HG02938 (cell line): ENCODE measurements at regions not wholly inside any gene's neighbourhood (a gene's known extent, or its start where the extent isn't known, plus 50 kb on each side); places are given as distances from the start of the nearest gene placed in this dataset.
"Not testable (repeated sequence)": the region's sequence is repeated elsewhere in the genome, so short reads cannot be mapped to it uniquely, and the experiment has no call there.

ENCODE experiments used
- ATAC-seq: cut with Tn5 transposase; IDR thresholded peaks from one replicate; pipeline ENCODE4 v1.9.1; 2021; ENCODE audit warnings: mild to moderate bottlenecking, moderate library complexity; ENCODE audit not compliant: unreplicated experiment

DNA sequence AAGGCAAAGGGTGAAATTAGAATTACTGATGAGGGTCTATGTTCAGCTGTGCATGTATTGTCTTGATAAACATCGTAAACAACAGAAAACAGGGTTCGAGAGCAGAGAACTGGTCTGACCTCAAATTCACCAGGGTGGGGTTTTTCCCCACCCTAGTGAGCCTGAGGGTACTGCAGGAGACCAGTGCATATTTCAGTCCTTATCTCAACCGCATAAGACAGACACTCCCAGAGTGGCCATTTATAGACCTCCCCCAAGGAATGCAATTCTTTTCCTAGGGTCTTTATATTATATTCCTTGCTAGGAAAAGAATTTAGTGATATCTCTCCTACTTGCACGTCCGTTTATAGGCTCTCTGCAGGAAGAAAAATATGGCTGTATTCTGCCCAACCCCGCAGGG is 257.0 kb upstream of the OSR1 start:
- not testable (repeated sequence) for ATAC-seq

DNA sequence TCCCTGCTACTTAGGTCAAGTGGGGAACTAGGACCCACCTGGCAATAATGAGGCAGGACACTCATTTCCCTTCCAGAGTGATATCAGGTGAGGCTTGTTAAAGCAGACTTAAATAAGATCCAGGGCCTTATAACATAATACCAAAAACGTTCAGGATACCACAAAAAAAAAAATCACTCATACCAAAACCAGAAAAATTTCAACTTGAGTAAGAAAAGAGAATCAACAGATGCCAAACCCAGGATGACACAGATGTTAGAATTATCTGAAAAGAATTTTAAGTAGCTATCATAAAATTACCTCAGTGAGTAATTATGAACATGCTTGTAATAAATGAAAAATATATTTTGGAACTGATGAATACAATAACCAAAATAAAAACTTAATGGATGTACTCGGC is 255.6 kb upstream of the OSR1 start:
- no peak for ATAC-seq

DNA sequence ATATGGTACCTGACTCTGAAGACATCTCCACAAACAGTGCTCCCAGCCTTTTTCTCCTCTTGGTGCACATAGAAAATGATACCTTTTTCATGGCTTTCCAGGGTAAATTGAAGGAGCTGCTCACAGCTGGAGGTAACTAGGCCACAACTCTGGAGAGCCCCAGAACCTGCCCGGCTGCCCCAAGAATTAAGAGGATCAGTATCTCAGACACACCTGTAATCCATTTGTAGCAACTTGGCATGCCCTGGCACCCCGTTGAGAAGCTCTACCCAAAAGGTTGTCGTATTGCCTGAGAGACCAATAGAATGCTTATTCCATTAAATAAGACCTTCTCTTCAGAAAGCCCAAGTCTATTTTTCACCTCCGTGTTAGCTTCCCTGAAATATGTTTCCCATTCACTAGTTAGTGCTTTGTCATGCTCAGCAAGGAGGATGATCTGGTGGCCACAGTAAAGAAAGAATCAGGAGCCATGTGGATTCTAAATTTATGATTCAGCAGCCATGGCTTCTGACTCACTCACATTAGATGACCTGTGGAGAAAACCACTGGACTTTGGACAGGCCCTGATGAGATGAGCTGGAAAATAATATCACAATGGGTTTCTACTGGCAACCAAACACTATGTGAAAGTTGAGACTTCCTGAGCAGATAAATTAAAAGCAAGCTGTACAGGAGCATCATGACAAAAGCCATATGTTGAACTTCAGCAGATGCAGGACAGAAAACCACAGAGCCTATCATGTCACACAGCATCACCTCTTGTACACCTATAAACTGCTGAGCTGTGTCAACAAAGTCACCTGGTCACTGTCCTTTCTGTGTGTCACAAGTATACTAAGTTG is 253.3 kb upstream of the OSR1 start:
- ATAC-seq: no peak

DNA sequence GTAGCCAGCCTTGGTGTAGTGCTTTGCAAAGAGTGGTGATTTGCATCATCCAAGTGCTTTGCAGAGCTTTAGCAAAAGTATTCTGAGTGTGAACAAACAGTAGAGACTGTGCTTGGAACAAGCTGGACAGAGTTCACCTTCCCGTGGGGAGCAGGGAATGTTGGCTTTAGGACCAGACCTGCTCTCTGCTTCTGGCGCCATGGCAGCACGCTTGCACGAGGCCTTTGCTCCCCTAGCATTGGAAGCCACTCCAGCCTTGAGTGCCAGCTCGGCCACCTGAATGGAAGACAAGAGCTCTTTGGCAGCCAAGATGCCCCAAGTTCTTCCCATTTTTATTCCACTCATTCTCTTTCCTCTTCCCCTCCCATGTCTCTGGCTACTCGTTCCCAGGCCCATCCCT is 250.8 kb upstream of the OSR1 start:
- ATAC-seq: no peak

DNA sequence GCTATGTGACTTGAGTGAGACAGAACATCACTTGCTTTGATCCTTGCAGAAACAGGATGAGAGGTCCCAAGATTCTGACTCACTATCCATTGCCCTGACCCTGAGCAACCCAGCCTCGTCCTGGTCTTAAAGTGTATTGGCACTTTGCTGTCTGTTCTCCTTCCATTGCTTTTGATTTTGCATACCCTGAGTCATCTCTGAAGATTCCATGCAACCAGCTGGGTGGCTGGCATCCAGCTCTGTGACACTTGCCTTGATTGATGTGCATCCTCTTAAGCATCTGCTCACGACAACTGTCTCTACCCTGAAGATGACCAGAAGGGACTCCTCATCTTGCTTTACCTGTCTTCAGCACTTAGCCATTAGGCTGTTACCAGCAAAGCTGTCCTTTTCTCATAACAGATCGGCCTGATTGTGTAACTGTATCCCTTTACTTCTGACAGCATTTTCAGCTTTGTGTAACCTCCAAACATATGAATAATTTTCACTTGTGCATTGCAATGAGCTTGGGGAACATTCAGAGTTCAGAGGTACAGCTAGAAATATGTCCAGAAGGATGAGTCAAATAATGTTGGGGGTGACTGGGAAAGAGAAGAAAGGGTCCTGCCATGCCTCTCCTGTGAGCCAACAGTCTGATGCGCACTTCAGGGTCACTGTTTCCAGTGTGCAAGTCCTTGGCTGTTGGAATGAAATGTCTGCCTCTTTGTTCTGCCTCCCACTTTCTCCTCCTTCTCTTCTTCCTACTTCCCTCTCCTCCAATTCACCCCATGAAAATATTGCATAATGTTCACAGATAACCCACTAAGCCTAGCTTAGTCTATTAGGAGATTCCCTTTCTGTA is 249.7 kb upstream of the OSR1 start:
- no peak for ATAC-seq

DNA sequence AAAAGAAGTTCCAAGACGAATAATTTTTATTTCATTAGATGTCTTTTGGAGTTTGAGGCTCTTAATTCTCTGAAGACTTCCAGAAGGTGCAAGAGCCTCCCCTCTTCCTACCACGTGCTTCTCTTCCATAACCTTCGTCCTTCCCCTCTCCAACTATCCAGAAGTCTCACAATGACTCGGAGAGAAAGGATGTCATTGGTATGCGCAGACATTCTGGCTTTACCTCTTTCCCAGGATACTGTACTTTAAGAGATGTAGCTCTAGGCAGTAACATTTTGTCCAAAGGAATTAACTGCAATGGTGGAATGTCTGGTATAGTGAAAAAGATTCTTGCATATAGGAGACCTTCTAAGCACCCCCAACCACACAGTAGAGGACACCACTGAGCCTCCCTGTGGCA is 249.0 kb upstream of the OSR1 start:
- ATAC-seq: no peak

DNA sequence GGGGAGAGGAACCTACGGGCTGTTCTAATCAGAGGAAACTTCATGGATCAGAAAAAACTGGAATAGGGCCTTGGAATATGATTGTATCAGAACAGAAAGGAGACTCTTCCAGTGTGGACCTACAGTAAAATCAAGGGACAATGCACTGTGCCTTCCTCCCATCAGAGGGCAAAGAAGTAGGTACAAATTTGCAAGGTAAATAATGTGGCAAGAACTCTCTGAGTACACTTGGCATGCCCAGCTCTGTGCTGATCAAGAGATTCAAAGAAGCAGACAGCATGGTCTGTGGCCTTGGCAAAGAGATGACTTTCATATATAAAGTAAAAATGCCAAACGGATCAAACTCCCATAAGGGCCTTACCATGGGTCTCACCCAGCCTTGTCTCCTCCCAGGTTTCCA is 242.6 kb upstream of the OSR1 start:
- ATAC-seq: no peak

DNA sequence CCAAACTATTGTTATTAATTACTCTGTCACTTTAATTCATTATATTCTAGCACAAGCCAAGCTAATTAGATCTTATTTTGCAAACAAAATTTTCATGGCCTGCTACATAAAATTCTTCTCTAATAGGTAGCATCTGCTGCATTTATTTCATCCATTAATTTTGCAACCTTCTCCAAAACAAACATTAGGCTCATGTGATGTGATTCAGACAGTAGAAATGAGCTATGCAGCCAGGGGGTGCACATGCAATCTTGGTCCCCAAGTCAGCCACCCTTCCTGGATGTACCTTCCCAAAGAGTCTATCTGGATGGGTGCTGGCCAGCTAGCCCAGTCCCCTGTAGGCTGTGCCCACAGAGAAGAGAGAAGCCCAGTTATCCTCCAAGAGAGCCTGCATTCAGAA is 242.1 kb upstream of the OSR1 start:
- no peak for ATAC-seq

DNA sequence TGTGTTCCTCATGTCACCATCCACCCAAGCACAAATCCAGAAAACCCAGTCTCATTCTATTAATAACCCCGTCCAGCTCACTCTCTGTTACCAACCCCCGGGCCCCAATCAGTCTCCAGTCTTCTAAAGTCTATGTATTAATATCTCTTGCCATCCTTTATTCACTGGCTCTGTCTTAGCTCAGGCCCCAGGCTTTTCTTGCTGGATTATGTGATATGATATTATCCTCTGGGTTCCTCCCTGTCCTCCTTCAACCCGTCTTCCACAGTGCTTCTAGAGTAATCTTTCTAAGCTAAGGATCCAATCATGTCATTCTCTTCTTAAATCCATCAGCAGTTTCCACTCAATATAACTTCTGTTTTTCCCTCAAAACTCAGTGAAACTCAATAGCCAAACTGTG is 240.5 kb upstream of the OSR1 start:
- no peak for ATAC-seq

DNA sequence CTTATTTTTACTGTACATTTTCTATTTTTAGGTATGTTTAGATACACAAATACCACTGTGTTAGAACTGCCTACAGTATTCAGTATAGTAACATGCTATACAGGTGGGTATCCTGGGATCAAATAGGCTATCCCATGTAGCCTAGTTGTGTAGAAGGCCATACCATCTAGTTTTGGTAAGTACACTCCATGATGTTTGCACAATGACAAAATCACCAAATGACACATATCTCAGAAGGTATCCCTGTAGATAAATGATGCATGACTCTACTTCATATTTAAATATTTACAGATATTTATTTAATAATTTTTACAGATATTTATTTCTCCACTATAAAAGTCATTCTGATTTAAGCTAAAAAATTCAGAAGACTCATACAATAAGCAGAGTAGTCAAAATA is 233.8 kb upstream of the OSR1 start:
- no peak for ATAC-seq

DNA sequence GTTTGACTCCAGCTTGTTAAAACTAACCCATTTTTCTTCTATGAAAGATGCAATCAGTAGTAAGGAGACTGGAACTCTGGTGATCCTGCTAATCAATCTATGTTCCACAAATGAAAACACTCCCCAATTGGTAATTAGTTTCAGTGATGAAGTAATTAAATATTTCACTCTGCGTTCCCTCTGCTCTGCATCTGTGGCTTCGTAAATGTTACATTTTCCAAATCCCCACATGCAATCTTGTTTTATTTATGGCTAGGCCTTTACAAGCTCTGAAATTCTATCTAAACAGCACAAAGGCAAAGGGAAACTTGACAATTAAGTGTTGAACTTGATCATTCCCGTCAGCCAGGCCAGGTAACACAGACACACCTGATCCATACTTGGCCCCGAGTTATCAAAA is 231.4 kb upstream of the OSR1 start:
- ATAC-seq: no peak

DNA sequence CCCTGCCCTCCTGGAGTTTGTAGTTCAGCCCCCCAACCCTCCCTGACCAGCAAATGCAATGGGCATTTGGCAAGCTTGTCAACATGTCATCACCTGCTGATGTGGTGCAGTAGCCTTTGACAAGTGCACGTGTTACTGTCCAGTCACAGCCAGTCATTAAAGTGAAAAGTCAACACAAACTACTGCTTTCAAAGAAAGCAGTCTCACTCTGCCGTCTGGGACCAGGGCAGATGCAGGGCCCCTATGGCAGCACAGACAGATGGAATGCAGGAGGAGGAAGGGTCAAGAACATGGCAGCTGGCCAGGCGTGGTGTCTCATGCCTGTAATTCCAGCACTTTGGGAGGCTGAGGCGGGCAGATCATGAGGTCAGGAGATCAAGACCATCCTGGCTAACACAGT is 222.4 kb upstream of the OSR1 start:
- no peak for ATAC-seq

DNA sequence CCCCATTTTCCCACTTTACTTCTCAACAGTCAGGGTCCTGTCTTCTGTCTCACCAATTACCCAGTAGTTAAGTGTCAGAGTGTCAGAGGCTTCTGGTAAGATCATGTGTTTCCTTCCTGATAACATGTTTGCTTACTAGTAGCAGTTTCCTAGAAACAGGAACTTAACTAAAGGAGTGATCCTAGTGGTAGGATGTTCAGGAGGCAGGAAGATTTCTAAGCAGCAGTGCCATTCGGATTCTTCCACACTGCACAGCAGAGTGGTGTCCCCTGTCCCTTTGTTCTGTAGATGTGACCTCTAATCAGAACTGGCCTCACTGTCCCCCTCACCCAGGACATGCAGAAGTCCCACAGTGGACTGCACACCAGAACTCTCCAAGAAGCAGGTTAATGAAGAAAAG is 221.8 kb upstream of the OSR1 start:
- ATAC-seq: no peak

DNA sequence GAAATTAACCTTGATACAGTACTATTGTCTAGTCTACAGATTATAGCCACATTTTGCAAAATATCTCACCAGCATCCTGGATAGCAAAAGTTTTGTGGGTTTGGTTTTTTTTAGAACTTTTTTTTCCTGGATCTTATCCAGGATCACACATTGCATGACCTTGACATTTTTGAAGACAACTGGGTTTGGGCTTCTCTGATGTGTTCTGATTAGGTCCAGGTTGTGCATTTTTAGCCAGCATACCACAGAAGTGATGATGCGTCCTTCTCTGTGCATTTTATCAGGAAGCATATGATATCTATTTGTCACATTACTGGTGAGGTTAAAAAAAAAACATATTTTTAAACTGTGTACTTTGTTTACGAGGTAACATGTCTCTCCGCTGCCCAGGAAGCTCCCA is 221.0 kb upstream of the OSR1 start:
- no peak for ATAC-seq

DNA sequence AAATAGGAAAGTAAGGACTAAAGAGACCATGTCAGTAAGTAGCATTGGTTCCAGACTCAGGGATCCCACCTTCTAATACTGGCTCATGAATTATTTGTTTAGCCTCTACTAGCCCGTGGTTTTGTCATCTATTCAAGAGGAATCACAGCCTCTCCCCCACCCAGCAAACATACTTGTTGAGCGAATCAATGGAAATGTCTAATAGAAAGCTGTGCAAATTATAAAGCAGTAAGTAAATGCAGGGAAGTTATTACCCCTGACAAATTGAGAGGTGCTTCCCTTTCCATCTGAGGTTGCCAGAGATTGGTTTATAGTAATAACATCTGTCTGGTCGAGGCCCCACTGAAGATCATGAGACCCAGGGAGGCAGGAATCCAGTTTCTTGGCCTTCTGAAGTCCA is 219.3 kb upstream of the OSR1 start:
- no peak for ATAC-seq

DNA sequence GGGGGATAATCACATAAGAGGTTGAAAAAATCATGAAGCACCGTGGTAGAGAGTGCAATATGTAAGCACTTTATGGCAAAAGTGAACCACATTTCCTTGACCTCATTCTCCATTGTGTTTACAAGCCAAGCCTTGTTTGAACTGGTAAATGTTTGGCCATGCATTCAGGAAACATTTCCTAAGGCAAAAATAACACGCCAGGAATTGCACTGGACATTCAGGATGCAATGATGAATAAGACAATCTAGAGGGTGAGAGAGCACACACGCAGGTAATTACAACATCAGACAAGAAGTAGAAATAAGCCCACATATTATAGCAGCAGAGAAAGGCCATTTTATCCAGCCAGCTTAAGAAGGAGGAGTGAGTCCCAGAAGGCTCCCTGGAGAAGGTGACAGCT is 218.0 kb upstream of the OSR1 start:
- no peak for ATAC-seq

DNA sequence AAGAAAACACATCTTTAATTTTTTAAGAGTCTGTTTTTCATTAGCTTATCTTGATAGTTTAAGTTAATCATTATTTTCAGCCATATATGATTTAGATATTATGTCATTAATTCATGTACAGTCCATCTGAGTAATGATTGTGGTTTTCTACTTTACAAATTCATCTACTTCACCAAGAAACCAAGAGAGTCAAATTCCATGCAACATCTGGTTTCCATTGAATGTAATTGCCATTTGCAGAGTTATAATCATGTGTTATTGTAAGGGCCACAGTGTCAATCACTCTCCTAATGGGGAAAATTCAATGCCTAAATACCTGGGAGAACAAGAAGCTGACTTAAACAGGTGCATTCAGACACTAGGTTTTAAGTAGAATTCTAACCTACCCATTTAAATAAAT is 217.2 kb upstream of the OSR1 start:
- ATAC-seq: no peak

DNA sequence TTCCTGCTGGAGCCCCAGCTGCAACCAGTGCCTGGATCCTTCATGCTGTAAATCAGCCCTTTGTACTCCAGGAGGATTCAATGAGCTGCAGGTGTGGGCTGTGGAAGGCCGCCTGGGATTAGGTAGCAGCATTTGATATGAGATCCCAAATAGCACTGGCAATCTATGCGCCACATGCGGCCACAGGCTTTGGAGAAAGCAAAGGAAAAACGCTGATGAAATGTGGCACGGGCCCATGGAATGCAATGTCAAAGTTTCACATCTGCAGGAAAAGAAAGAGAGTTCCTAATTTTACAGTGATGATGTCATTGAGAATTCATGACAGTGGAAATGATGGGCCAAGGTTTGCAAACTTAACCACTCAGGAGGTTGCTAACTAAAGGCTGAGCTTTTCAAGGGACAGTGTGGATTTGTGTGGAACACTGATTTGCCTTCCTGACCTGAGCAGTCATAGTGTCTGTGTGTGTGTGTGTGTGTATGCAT is 216.4 kb upstream of the OSR1 start:
- no peak for ATAC-seq

DNA sequence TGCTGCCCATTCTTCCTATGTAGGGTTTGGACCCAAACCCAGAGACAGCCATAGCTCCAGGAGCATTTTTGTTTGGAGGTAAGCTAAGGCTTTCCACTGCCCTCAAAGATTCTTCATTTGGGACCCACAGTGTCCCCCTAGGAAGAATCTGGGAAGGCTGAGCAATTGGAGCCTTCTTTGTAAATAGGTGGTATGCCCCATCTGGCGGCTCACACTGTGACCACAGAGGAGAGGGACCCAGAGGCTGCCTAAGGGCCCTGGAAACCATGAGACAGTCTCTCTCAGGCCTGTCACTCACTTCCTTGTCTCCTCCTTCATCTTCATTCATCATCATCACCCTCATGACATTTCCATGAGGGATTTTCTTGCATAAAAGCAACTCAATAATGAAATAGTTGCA is 215.4 kb upstream of the OSR1 start:
- no peak for ATAC-seq

DNA sequence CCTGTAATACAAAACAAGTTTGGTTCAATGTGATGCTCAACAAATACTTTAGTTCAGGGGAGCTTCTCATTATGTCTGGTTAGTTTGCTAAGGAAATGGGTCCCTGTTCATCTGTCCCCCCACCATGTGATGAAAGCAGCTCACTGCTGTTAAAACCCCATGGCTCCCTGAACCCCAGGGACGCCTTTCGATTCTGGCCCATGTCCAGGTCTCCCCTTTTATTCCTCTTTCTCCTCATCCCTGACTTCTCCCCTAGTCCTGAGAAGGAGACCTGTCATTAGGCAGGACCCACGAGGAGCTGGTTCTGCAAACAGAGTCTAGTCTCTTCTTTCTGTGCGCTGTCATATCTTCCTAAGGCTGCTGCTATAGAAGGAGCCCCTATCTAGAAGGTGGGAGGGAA is 213.3 kb upstream of the OSR1 start:
- ATAC-seq: no peak

DNA sequence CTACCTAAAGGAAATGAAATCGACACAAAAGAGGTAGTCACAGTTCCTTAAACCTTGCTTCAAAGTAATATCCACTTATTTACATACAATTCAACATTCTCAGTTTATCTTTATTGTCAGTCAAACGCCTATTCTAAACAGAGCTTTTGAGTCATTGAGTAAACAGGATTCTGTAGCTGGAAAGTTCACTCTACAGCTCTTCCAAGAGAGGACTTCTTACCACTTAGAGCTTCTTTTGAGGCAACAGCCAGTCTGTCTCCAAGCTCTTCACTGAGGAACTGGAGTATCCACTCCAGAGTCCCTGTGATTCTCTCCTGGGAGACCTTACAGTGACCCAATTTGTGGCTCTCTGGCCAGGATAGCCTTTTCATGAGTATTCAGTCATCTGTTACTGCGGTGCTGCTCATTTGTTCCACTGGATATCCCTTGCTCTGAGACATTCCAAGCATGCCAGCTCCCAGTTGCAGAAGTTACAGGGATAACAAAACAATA is 210.9 kb upstream of the OSR1 start:
- ATAC-seq: no peak

DNA sequence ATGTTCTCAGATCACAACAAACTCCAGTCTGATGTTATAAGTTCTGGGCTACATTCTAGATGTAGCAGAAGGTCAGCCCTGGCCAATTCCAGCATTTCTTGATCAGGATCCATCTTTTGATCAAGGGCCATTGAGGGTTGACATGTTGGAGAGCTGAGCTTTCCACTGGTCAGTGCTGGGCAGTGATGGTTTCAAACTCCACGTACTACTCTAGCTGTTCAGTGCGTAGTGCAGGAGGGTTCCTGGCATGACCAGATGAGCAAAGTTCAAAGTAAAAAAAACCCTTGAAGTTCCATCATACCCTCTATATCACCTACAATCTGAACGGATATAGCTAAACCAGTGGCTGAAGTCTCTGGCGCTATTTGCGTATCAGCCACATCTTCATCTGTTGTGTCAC is 210.4 kb upstream of the OSR1 start:
- no peak for ATAC-seq
